ENCODE measurements at regions not wholly inside any gene's neighbourhood (a gene's known extent, or its start where the extent isn't known, plus 50 kb on each side); places are given as distances from the start of the nearest gene placed in this dataset.

- no peak for TF ChIP-seq CTCF (conservative IDR thresholded peaks at IDR 0.05; ENCODE audit: low read depth, low read length)
- H3K4me3 ChIP-seq (ENCODE audit: low read length) = no peak overlapping the region
- DNase-seq (ENCODE audit: low read depth) = no peak
Observed at GRCh38 chr5:128885649-128886255, 79.5 kb upstream of the SLC27A6 start.

- no peak overlapping the region for H3K4me3 ChIP-seq (ENCODE audit: low read length)
- TF ChIP-seq CTCF (conservative IDR thresholded peaks at IDR 0.05; ENCODE audit: low read depth, low read length) = no peak
- no peak for DNase-seq (ENCODE audit: low read depth)
Observed at GRCh38 chr5:128895122-128895521, 70.2 kb upstream of the SLC27A6 start.

GRCh38 chr5:128896675-128897074, 68.6 kb upstream of the SLC27A6 start:
- no peak overlapping the region for H3K4me3 ChIP-seq (ENCODE audit: low read length)
- no peak for DNase-seq (ENCODE audit: low read depth)
- no peak for TF ChIP-seq CTCF (conservative IDR thresholded peaks at IDR 0.05; ENCODE audit: low read depth, low read length)

GRCh38 chr5:128903550-128903949, 61.7 kb upstream of the SLC27A6 start:
- DNase-seq (ENCODE audit: low read depth) = no peak
- no peak for TF ChIP-seq CTCF (conservative IDR thresholded peaks at IDR 0.05; ENCODE audit: low read depth, low read length)
- H3K4me3 ChIP-seq (ENCODE audit: low read length) = no peak overlapping the region

- no peak for TF ChIP-seq CTCF (conservative IDR thresholded peaks at IDR 0.05; ENCODE audit: low read depth, low read length)
- H3K4me3 ChIP-seq (ENCODE audit: low read length) = no peak overlapping the region
Observed at GRCh38 chr5:128904805-128905567, 60.3 kb upstream of the SLC27A6 start.

GRCh38 chr5:128905568-128906110, 59.6 kb upstream of the SLC27A6 start:
- no peak overlapping the region for H3K4me3 ChIP-seq (ENCODE audit: low read length)
- peak; percentile 75 for TF ChIP-seq CTCF (conservative IDR thresholded peaks at IDR 0.05; ENCODE audit: low read depth, low read length)
- peak; percentile 15 for DNase-seq (ENCODE audit: low read depth)

More at GRCh38 chr5:128904805-128905567, 60.3 kb upstream of the SLC27A6 start:
- DNase-seq (ENCODE audit: low read depth) = no peak

Measured in retinal pigment epithelial cell (primary cell).